ENCODE measurements at regions not wholly inside any gene's neighbourhood (a gene's known extent, or its start where the extent isn't known, plus 50 kb on each side); places are given as distances from the start of the nearest gene placed in this dataset.

DNA sequence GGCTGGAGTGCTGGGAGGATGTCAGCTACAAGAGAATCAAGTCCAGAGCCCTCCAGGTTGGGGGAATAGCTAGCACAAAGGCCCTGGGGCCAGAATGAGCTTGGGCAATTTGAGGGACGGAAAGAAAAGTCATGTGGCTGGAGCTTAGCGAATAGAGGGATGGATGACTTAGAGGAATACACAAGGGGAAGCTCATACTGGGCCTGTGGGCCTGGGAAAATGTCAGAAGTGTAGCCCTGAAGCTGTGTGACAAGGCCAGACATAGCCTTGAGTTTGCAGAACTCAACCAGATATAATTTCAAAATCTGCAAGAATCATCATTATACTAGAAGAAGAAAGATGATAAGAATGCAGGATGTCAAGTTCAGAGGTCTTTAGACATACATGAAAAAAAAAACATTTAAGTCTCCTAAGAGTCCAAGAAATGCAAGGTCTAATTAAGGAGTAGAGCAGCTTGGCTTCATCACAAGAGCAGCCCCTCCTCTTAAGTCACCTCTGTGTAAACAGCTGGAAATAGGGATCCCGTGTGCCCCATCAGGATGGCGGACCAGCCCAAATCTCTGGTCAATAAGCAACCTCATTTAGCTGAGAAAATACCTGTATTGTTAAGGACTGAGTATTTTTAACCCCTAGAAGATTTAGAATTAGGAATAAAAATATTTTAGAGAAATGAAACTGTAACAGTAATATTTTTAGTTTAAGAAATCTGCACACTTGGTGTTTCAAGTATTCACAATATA is 66.6 kb downstream of the ABCC12 start:
- no peak overlapping the region for H3K4me3 Mint-ChIP-seq
- 0 out of 3 replicates have a peak, but pooled peaks cover 2% of the 10 kb centered on the region for H3K9me3 Mint-ChIP-seq
- Histone ChIP-seq H3K27me3 (ENCODE audit: insufficient read depth) (no peaks in the 10 kb centered on the region), H3K4me1 (ENCODE audit: insufficient read depth) (no peaks in the 10 kb centered on the region), H3K9me2 (ENCODE audit: insufficient read depth) (no peaks in the 10 kb centered on the region), H3K4me2 (no peak overlapping the region), H3K79me2 (replicated peaks; ENCODE audit: insufficient read depth) (no peaks in the 10 kb centered on the region), H3K36me3 (ENCODE audit: insufficient read depth) (no peaks in the 10 kb centered on the region), H4K20me1 (replicated peaks; ENCODE audit: insufficient read depth) (no peaks in the 10 kb centered on the region), H3K27ac (ENCODE audit: low read depth) (no peak overlapping the region), H3F3A (replicated peaks; ENCODE audit: low read depth) (no peaks in the 10 kb centered on the region), H2AFZ (no peak overlapping the region), H3K4me3 (no peak overlapping the region)
- TF ChIP-seq, protein P1, sequence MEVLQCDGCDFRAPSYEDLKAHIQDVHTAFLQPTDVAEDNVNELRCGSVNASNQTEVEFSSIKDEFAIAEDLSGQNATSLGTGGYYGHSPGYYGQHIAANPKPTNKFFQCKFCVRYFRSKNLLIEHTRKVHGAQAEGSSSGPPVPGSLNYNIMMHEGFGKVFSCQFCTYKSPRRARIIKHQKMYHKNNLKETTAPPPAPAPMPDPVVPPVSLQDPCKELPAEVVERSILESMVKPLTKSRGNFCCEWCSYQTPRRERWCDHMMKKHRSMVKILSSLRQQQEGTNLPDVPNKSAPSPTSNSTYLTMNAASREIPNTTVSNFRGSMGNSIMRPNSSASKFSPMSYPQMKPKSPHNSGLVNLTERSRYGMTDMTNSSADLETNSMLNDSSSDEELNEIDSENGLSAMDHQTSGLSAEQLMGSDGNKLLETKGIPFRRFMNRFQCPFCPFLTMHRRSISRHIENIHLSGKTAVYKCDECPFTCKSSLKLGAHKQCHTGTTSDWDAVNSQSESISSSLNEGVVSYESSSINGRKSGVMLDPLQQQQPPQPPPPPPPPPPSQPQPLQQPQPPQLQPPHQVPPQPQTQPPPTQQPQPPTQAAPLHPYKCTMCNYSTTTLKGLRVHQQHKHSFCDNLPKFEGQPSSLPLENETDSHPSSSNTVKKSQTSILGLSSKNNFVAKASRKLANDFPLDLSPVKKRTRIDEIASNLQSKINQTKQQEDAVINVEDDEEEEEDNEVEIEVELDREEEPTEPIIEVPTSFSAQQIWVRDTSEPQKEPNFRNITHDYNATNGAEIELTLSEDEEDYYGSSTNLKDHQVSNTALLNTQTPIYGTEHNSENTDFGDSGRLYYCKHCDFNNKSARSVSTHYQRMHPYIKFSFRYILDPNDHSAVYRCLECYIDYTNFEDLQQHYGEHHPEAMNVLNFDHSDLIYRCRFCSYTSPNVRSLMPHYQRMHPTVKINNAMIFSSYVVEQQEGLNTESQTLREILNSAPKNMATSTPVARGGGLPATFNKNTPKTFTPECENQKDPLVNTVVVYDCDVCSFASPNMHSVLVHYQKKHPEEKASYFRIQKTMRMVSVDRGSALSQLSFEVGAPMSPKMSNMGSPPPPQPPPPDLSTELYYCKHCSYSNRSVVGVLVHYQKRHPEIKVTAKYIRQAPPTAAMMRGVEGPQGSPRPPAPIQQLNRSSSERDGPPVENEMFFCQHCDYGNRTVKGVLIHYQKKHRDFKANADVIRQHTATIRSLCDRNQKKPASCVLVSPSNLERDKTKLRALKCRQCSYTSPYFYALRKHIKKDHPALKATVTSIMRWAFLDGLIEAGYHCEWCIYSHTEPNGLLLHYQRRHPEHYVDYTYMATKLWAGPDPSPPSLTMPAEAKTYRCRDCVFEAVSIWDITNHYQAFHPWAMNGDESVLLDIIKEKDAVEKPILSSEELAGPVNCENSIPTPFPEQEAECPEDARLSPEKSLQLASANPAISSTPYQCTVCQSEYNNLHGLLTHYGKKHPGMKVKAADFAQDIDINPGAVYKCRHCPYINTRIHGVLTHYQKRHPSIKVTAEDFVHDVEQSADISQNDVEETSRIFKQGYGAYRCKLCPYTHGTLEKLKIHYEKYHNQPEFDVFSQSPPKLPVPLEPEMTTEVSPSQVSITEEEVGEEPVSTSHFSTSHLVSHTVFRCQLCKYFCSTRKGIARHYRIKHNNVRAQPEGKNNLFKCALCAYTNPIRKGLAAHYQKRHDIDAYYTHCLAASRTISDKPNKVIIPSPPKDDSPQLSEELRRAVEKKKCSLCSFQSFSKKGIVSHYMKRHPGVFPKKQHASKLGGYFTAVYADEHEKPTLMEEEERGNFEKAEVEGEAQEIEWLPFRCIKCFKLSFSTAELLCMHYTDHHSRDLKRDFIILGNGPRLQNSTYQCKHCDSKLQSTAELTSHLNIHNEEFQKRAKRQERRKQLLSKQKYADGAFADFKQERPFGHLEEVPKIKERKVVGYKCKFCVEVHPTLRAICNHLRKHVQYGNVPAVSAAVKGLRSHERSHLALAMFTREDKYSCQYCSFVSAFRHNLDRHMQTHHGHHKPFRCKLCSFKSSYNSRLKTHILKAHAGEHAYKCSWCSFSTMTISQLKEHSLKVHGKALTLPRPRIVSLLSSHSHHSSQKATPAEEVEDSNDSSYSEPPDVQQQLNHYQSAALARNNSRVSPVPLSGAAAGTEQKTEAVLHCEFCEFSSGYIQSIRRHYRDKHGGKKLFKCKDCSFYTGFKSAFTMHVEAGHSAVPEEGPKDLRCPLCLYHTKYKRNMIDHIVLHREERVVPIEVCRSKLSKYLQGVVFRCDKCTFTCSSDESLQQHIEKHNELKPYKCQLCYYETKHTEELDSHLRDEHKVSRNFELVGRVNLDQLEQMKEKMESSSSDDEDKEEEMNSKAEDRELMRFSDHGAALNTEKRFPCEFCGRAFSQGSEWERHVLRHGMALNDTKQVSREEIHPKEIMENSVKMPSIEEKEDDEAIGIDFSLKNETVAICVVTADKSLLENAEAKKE (CRISPR knock-in tag; IDR thresholded peaks at IDR 0.05): no peak
- no peak for TF ChIP-seq NANOG (IDR thresholded peaks at IDR 0.05; ENCODE audit: borderline replicate concordance)
- TF ChIP-seq, protein P2, sequence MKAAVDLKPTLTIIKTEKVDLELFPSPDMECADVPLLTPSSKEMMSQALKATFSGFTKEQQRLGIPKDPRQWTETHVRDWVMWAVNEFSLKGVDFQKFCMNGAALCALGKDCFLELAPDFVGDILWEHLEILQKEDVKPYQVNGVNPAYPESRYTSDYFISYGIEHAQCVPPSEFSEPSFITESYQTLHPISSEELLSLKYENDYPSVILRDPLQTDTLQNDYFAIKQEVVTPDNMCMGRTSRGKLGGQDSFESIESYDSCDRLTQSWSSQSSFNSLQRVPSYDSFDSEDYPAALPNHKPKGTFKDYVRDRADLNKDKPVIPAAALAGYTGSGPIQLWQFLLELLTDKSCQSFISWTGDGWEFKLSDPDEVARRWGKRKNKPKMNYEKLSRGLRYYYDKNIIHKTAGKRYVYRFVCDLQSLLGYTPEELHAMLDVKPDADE (IDR thresholded peaks at IDR 0.05): no peak
- no peak for TF ChIP-seq STAT1 (IDR thresholded peaks at IDR 0.05; ENCODE audit: unreplicated experiment)
- no peak for TF ChIP-seq CREB1 (CRISPR knock-in tag; IDR thresholded peaks at IDR 0.05; ENCODE audit: low read depth)
- TF ChIP-seq ZNF114 (CRISPR knock-in tag; IDR thresholded peaks at IDR 0.05): no peak
- no peak for TF ChIP-seq ZNF331 (CRISPR knock-in tag; IDR thresholded peaks at IDR 0.05; ENCODE audit: low read depth)
- no peak for TF ChIP-seq JUNB (IDR thresholded peaks at IDR 0.05; ENCODE audit: unreplicated experiment)
- TF ChIP-seq EZH2 (IDR thresholded peaks at IDR 0.05; ENCODE audit: low read depth, unreplicated experiment): no peak
- TF ChIP-seq, protein P3, sequence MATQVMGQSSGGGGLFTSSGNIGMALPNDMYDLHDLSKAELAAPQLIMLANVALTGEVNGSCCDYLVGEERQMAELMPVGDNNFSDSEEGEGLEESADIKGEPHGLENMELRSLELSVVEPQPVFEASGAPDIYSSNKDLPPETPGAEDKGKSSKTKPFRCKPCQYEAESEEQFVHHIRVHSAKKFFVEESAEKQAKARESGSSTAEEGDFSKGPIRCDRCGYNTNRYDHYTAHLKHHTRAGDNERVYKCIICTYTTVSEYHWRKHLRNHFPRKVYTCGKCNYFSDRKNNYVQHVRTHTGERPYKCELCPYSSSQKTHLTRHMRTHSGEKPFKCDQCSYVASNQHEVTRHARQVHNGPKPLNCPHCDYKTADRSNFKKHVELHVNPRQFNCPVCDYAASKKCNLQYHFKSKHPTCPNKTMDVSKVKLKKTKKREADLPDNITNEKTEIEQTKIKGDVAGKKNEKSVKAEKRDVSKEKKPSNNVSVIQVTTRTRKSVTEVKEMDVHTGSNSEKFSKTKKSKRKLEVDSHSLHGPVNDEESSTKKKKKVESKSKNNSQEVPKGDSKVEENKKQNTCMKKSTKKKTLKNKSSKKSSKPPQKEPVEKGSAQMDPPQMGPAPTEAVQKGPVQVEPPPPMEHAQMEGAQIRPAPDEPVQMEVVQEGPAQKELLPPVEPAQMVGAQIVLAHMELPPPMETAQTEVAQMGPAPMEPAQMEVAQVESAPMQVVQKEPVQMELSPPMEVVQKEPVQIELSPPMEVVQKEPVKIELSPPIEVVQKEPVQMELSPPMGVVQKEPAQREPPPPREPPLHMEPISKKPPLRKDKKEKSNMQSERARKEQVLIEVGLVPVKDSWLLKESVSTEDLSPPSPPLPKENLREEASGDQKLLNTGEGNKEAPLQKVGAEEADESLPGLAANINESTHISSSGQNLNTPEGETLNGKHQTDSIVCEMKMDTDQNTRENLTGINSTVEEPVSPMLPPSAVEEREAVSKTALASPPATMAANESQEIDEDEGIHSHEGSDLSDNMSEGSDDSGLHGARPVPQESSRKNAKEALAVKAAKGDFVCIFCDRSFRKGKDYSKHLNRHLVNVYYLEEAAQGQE (IDR thresholded peaks at IDR 0.05; ENCODE audit: unreplicated experiment): no peak
- TF ChIP-seq EZH2phosphoT487 (IDR thresholded peaks at IDR 0.05; ENCODE audit: unreplicated experiment): no peak
- TF ChIP-seq POLR2AphosphoS5 (IDR thresholded peaks at IDR 0.05; ENCODE audit: low read depth): no peak
- TF ChIP-seq, protein P4, sequence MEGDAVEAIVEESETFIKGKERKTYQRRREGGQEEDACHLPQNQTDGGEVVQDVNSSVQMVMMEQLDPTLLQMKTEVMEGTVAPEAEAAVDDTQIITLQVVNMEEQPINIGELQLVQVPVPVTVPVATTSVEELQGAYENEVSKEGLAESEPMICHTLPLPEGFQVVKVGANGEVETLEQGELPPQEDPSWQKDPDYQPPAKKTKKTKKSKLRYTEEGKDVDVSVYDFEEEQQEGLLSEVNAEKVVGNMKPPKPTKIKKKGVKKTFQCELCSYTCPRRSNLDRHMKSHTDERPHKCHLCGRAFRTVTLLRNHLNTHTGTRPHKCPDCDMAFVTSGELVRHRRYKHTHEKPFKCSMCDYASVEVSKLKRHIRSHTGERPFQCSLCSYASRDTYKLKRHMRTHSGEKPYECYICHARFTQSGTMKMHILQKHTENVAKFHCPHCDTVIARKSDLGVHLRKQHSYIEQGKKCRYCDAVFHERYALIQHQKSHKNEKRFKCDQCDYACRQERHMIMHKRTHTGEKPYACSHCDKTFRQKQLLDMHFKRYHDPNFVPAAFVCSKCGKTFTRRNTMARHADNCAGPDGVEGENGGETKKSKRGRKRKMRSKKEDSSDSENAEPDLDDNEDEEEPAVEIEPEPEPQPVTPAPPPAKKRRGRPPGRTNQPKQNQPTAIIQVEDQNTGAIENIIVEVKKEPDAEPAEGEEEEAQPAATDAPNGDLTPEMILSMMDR (conservative IDR thresholded peaks at IDR 0.05; ENCODE audit: low read depth in 2 of 2): no peak
- no peak for DNase-seq (ENCODE audit: low spot score)
- no peaks in the 10 kb centered on the region for H3K36me3 Mint-ChIP-seq (ENCODE audit: low read depth)
- peaks cover 3% of the 10 kb centered on the region for H3K4me1 Mint-ChIP-seq
- no peak overlapping the region for H3K27ac Mint-ChIP-seq
- no peak for ATAC-seq
- H3K27me3 Mint-ChIP-seq (ENCODE audit: insufficient read depth, low read depth, poor library complexity): peaks cover 15% of the 10 kb centered on the region
